Ovary (tissue), 7 donors: ENCODE measurements at regions not wholly inside any gene's neighbourhood (a gene's known extent, or its start where the extent isn't known, plus 50 kb on each side); places are given as distances from the start of the nearest gene placed in this dataset.

Experiments
- DNase-seq, 5 donors: peaks; one replicate each; pipeline ENCODE4 v3.0.0-alpha.2; 2019 to 2020
- H3K27ac ChIP-seq, 2 donors: fragments of 200-600 bp; one replicate each; pipeline versions ENCODE4 v1.5.1 to v1.8.0; 2019 to 2022
- H3K27me3 ChIP-seq: fragments of 200-600 bp; one replicate; pipeline ENCODE4 v1.8.0; 2022
- H3K36me3 ChIP-seq: fragments of 200-600 bp; sonication (generic); one replicate; pipeline ENCODE4 v1.5.1; 2019
- H3K4me1 ChIP-seq: one replicate; pipeline ENCODE4 v1.8.1; 2013; ENCODE audit warnings: mild to moderate bottlenecking, moderate library complexity; ENCODE audit not compliant: insufficient read depth
- H3K4me3 ChIP-seq: fragments of 200-600 bp; sonication (generic); one replicate; pipeline ENCODE4 v1.5.1; 2017
- H3K9me3 ChIP-seq, 2 donors: fragments of 200-600 bp in 1 of 2; sonication (generic) in 1 of 2; one replicate each; pipeline versions ENCODE4 v1.5.1 to v1.8.1; 2013 to 2019; ENCODE audit warnings: mild to moderate bottlenecking in 1 of 2, moderate library complexity in 1 of 2
- CTCF ChIP-seq, 3 donors: fragments of 450-650 bp in 2 of 3; fragments of 200-600 bp in 1 of 3; IDR thresholded peaks; one replicate each; pipeline versions ENCODE4 v1.5.1 to v1.8.0; 2016 to 2022; ENCODE audit warnings: antibody characterized with exemption in 3 of 3, mild to moderate bottlenecking in 1 of 3
- EP300 ChIP-seq: sonication (generic); formaldehyde crosslinking; IDR thresholded peaks from one replicate; pipeline ENCODE4 v1.6.1; 2017; ENCODE audit warnings: antibody characterized with exemption
- POLR2A ChIP-seq: fragments of 450-650 bp; IDR thresholded peaks from one replicate; pipeline ENCODE4 v1.6.1; 2017; ENCODE audit warnings: antibody characterized with exemption, mild to moderate bottlenecking, moderate library complexity
- WGBS, 3 donors: extraction: QIAGEN DNeasy Blood & Tissue Kit in 1 of 3; methylation state at CpG; one replicate each; pipeline versions ENCODE4 v1.1.5 to v1.1.7; 2013 to 2017; 5-methylcytosine and 5-hydroxymethylcytosine counted together
- intact Hi-C, 4 donors: fragments of 100-400 bp; cut with DNase I; formaldehyde crosslinking; loops; one replicate each; pipeline versions ENCODE4 v1.11.0 to v1.15.1; 2022 to 2023
- donor health status: DM: no; HTN: no; CAD: no; lungs with moderate emphysema.
- donor health status: DM: no; HTN: no; CAD: no.
- donor health status: Bipolar disorder and iron deficiency.
- donor health status: DM: no; HTN: no; CAD: no.
- donor health status: DM: yes; HTN: yes; CAD: no.

GRCh38 chr12:127070515-127071157 lies 1196.3 kb upstream of the TMEM132C start:
- 26 to 40% (median 29%) methylated on average over 2 of the region's 2 CpGs for WGBS, 3 donors

DNA sequence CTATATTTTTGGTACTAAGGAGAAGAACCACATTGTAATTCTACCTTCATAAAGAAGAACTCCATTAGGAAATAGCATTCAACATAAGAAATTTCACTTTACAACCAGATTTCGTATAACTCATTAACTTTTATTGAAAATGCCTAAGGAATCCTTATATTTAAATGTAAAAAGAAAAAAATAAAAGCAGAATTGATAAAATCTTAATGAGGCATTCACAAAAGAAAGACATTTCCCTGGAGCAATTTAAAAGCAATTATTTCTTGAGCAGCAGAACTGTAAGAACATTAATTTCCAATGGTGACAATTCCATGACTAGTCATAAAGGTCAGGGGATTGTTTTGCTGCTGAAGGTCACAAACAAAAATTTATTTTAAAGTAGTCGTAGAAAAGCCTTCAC lies 1192.8 kb upstream of the TMEM132C start:
- no peaks in the 10 kb centered on the region for H3K27me3 ChIP-seq
- no peaks in the 10 kb centered on the region for H3K9me3 ChIP-seq
- H3K36me3 ChIP-seq: no peaks in the 10 kb centered on the region
- TF ChIP-seq POLR2A: no peak
- no peak for TF ChIP-seq CTCF (IDR thresholded peaks at IDR 0.05)
- no peak for DNase-seq
- H3K27ac ChIP-seq: no peak overlapping the region
- 66 to 75% (median 68%) methylated on average over 2 of the region's 2 CpGs for WGBS, 3 donors
- no peaks in the 10 kb centered on the region for H3K4me1 ChIP-seq
- intact Hi-C loops: no loop called here
- H3K4me3 ChIP-seq: no peak overlapping the region

More at GRCh38 chr12:127070515-127071157, 1196.3 kb upstream of the TMEM132C start:
- Histone ChIP-seq H3K36me3 (no peaks in the 10 kb centered on the region), H3K4me1 (no peaks in the 10 kb centered on the region), H3K4me3 (no peak overlapping the region), H3K9me3 (no peaks in the 10 kb centered on the region), H3K27me3 (no peaks in the 10 kb centered on the region), H3K27ac (no peak overlapping the region)
- TF ChIP-seq EP300: no peak
- no peak for TF ChIP-seq POLR2A
- TF ChIP-seq CTCF (IDR thresholded peaks at IDR 0.05): no peak
- DNase-seq: no peak
- intact Hi-C loops: no loop called here

DNA sequence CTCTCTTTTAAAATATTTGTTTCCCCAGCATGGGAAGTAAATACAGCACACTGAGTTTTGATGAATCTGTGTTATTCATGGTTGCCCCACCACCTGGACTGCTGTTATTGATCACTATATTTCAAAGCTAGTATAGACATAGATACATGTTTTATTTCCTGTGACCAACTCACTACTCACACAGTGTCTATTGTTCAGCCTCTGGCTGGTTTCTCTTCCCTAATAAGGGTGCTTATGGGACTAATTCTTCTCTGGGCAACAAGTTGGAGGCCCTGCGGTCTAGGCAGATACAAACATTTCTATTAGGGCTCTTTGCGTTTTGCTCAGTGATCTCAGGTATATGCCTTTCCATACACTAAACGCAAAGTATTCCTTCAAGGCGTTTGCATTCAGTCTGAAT lies 1191.0 kb upstream of the TMEM132C start:
- no peak for DNase-seq
- intact Hi-C loops: no loop called here
- no peaks in the 10 kb centered on the region for H3K27me3 ChIP-seq
- H3K9me3 ChIP-seq: no peaks in the 10 kb centered on the region
- H3K27ac ChIP-seq: no peak overlapping the region
- H3K4me3 ChIP-seq: no peak overlapping the region
- TF ChIP-seq POLR2A (no peak), CTCF (IDR thresholded peaks at IDR 0.05) (no peak), EP300 (no peak)
- no peaks in the 10 kb centered on the region for H3K4me1 ChIP-seq
- H3K36me3 ChIP-seq: no peaks in the 10 kb centered on the region
- 90 to 96% (median 94%) methylated on average over 4 of the region's 4 CpGs for WGBS, 3 donors

- 71 to 73% (median 71%) methylated on average over 5 of the region's 5 CpGs for WGBS, 3 donors
- H3K9me3 ChIP-seq: no peaks in the 10 kb centered on the region
- intact Hi-C loops: no loop called here
- H3K27ac ChIP-seq: no peak overlapping the region
- TF ChIP-seq EP300 (no peak), CTCF (IDR thresholded peaks at IDR 0.05) (no peak), POLR2A (no peak)
- no peak overlapping the region for H3K4me3 ChIP-seq
- H3K27me3 ChIP-seq: no peaks in the 10 kb centered on the region
- no peaks in the 10 kb centered on the region for H3K4me1 ChIP-seq
- DNase-seq: no peak
- no peaks in the 10 kb centered on the region for H3K36me3 ChIP-seq
Observed at GRCh38 chr12:127077262-127078045, 1189.5 kb upstream of the TMEM132C start.
